ENCODE measurements at regions not wholly inside any gene's neighbourhood (a gene's known extent, or its start where the extent isn't known, plus 50 kb on each side); places are given as distances from the start of the nearest gene placed in this dataset.
A peak's percentile ranks its signal among the peaks of the same experiment; 100 is the strongest.

DNA sequence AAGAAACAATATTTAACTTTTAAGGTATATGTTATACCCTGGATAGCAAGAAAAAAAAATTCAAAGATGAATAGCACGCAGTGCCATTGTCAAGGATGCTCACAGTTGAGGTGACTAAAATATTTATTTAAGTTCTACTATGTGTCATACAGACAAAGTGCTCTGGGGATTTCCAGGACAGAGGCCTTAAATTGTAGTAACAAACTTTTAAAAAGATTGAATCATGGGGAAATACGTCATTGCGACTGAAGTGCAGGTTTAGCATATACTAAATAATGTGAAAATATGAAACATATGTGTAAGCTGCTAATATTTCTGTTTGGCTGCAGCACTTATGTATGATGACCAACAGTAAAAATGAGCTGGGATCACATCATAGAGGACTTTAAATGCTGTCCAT is 748.0 kb upstream of the PCDH7 start:
- no peaks in the 10 kb centered on the region for H4K20me1 ChIP-seq (ENCODE audit: insufficient read depth)
- H3K4me1 ChIP-seq (ENCODE audit: control insufficient read depth in 1 of 2, insufficient read depth in 2 of 2, low read length in 2 of 2) = peaks cover 0 to 6% of the 10 kb centered on the region in 2 experiments; a peak in 2 of 4 replicates
- H3K4me2 ChIP-seq (ENCODE audit: low read length) = no peak overlapping the region
- H2AFZ ChIP-seq (ENCODE audit: low read depth, low read length, poor library complexity, severe bottlenecking) = peak overlapping the region; percentile 44
- no peak overlapping the region for H3K4me3 ChIP-seq (replicated peaks in 1 of 2; ENCODE audit: low read depth in 1 of 2, low read length in 2 of 2)
- ChIA-PET POLR2A (no interaction called here), CTCF (no interaction called here), RAD21 (ENCODE audit: low non-redundant PET in 1 of 2, low total read pairs in 2 of 2, uncharacterized antibody in 2 of 2, unreplicated experiment in 2 of 2) (no interaction called here)
- no peaks in the 10 kb centered on the region for H3K9me3 ChIP-seq (ENCODE audit: control insufficient read depth in 1 of 2, insufficient read depth in 1 of 2, low read depth in 1 of 2, low read length in 2 of 2)
- BruUV-seq (replicated peaks) = no TSS peak
- no peak for DNase-seq (ENCODE audit: low read depth, low spot score)
- H3K27ac ChIP-seq (ENCODE audit: low read depth, low read length) = no peak overlapping the region
- intact Hi-C loops (cut with micrococcal nuclease) = no loop called here
- ATAC-seq = no peak
- H3K9ac ChIP-seq (ENCODE audit: low read length) = no peak overlapping the region
- TF ChIP-seq POLR2A (IDR thresholded peaks at IDR 0.05; ENCODE audit: borderline replicate concordance, extremely low read depth, insufficient read depth, insufficient read length) (no peak), EGR1 (IDR thresholded peaks at IDR 0.05; ENCODE audit: low read depth) (no peak), SRF (IDR thresholded peaks at IDR 0.05; ENCODE audit: low read depth) (no peak), RAD21 (IDR thresholded peaks at IDR 0.05; ENCODE audit: low read depth) (no peak), FOSL1 (IDR thresholded peaks at IDR 0.05; ENCODE audit: low read depth) (no peak), EZH2phosphoT487 (IDR thresholded peaks at IDR 0.05; ENCODE audit: borderline replicate concordance) (no peak), YY1 (IDR thresholded peaks at IDR 0.05; ENCODE audit: extremely low read depth, insufficient replicate concordance, low read depth, low read length) (no peak), CEBPB (IDR thresholded peaks at IDR 0.05; ENCODE audit: low read depth) (no peak), JUND (IDR thresholded peaks at IDR 0.05) (no peak), TCF7L2 (IDR thresholded peaks at IDR 0.05; ENCODE audit: borderline replicate concordance, extremely low read depth, insufficient read depth, insufficient read length) (no peak), POLR2AphosphoS5 (IDR thresholded peaks at IDR 0.05; ENCODE audit: low read depth, low read length) (no peak), ZNF274 (IDR thresholded peaks at IDR 0.05; ENCODE audit: low read depth, low read length) (no peak), ELF1 (IDR thresholded peaks at IDR 0.05; ENCODE audit: borderline replicate concordance, low read depth) (no peak), CBX3 (IDR thresholded peaks at IDR 0.05; ENCODE audit: low read depth) (no peak)
- TF ChIP-seq, protein P1, sequence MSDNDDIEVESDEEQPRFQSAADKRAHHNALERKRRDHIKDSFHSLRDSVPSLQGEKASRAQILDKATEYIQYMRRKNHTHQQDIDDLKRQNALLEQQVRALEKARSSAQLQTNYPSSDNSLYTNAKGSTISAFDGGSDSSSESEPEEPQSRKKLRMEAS (IDR thresholded peaks at IDR 0.05) = no peak
- TF ChIP-seq, protein P2, sequence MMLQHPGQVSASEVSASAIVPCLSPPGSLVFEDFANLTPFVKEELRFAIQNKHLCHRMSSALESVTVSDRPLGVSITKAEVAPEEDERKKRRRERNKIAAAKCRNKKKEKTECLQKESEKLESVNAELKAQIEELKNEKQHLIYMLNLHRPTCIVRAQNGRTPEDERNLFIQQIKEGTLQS (IDR thresholded peaks at IDR 0.05) = no peak
- TF ChIP-seq, protein P3, sequence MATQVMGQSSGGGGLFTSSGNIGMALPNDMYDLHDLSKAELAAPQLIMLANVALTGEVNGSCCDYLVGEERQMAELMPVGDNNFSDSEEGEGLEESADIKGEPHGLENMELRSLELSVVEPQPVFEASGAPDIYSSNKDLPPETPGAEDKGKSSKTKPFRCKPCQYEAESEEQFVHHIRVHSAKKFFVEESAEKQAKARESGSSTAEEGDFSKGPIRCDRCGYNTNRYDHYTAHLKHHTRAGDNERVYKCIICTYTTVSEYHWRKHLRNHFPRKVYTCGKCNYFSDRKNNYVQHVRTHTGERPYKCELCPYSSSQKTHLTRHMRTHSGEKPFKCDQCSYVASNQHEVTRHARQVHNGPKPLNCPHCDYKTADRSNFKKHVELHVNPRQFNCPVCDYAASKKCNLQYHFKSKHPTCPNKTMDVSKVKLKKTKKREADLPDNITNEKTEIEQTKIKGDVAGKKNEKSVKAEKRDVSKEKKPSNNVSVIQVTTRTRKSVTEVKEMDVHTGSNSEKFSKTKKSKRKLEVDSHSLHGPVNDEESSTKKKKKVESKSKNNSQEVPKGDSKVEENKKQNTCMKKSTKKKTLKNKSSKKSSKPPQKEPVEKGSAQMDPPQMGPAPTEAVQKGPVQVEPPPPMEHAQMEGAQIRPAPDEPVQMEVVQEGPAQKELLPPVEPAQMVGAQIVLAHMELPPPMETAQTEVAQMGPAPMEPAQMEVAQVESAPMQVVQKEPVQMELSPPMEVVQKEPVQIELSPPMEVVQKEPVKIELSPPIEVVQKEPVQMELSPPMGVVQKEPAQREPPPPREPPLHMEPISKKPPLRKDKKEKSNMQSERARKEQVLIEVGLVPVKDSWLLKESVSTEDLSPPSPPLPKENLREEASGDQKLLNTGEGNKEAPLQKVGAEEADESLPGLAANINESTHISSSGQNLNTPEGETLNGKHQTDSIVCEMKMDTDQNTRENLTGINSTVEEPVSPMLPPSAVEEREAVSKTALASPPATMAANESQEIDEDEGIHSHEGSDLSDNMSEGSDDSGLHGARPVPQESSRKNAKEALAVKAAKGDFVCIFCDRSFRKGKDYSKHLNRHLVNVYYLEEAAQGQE (IDR thresholded peaks at IDR 0.05; ENCODE audit: low read depth) = no peak
- no peaks in the 10 kb centered on the region for H3K9me2 ChIP-seq (ENCODE audit: insufficient read depth)
- no peaks in the 10 kb centered on the region for H3K27me3 ChIP-seq (ENCODE audit: insufficient read depth, low read length)
- no peaks in the 10 kb centered on the region for H3K79me2 ChIP-seq (ENCODE audit: insufficient read depth, low read length)
- no peaks in the 10 kb centered on the region for H3K36me3 ChIP-seq (ENCODE audit: control insufficient read depth in 1 of 2, insufficient read depth in 2 of 2, low read length in 2 of 2)

Measured in HCT116 (cell line).